HUDEP-2 (cell line): ENCODE measurements at regions not wholly inside any gene's neighbourhood (a gene's known extent, or its start where the extent isn't known, plus 50 kb on each side); places are given as distances from the start of the nearest gene placed in this dataset.
"Not testable (repeated sequence)": the region's sequence is repeated elsewhere in the genome, so short reads cannot be mapped to it uniquely, and the experiment has no call there.

Experiments
- DNase-seq, 76 experiments: peaks; one replicate each; lab custom pipeline; 2025; ENCODE audit not compliant: unreplicated experiment in 76 of 76; lab: John Stamatoyannopoulos, UW

- DNase-seq: no peak
These were observed 144.0 kb upstream of the ITGB1 start for GRCh38 chr10:33102071-33102470.

DNA sequence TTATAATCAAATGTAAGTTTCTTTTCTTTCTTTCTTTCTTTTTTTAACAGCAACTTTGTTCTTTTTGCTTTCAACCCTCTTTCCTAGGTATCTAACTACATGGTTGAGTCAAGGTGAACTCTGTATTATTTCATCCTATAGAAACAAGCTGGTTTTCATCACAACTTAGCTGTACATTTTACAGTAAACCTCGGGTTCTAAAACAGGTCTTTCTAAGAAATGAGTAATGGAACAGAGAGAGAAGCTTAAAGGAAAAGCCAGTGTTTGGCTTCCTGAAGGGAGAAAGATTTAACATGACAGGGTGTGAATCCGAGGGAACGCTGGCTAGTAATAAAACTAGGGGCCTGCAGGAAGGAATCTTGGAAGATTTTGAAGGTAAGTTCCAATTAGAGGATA, 143.4 kb upstream of the ITGB1 start:
- DNase-seq: no peak

- no peak for DNase-seq
These were observed 142.9 kb upstream of the ITGB1 start for GRCh38 chr10:33100781-33101391.

DNA sequence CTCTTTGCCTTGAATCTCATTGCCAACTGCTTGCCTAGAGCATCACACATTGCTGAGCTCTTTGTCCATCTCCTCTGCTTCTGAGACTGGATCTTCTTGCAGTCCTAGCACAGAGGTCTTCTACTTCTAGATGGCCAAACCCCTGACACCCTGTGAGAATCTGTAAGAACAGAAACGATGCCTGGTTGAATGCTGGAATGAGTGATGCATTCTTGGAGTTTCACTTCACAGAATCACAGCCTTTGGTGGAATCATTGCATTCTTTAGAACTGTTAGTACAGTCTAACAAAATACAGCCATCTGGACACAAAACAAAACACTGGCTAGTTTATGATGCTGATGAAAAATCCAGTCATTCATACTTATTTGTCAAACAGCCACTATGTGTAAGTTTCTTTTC, 141.7 kb upstream of the ITGB1 start:
- no peak for DNase-seq

DNA sequence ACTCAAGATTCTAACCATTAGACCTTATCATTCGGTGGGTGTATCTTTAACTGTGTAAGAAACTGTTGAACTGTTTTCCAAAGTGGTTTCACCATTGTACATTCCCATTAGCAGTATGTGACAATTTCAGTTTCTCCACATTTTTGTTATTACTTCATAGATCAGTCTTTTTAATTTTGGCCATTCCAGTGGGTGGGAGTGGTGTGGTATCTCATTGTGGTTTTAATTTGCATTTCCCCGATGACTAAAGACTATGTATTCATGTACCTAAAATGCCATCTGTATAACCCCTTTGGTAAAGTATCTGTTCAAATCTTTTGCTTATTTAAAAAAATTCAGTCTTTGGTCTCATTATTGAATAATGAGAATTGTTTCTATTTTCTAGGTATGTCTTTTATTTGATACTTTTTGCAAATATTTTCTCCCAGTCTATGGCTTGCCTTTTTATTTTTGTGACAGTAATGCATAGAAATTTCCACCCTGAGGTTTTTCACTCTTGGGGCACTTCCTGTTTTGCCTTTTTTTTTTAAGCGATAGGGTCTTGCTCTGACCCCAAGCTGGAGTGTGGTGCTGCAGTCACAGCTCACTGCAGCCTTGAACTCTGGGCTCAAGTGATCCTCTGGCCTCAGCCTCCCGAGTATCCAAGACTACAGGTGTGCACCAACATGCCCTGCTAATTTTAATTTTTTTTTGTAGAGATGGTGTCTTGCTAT, 141.1 kb upstream of the ITGB1 start:
- no peak for DNase-seq

DNA sequence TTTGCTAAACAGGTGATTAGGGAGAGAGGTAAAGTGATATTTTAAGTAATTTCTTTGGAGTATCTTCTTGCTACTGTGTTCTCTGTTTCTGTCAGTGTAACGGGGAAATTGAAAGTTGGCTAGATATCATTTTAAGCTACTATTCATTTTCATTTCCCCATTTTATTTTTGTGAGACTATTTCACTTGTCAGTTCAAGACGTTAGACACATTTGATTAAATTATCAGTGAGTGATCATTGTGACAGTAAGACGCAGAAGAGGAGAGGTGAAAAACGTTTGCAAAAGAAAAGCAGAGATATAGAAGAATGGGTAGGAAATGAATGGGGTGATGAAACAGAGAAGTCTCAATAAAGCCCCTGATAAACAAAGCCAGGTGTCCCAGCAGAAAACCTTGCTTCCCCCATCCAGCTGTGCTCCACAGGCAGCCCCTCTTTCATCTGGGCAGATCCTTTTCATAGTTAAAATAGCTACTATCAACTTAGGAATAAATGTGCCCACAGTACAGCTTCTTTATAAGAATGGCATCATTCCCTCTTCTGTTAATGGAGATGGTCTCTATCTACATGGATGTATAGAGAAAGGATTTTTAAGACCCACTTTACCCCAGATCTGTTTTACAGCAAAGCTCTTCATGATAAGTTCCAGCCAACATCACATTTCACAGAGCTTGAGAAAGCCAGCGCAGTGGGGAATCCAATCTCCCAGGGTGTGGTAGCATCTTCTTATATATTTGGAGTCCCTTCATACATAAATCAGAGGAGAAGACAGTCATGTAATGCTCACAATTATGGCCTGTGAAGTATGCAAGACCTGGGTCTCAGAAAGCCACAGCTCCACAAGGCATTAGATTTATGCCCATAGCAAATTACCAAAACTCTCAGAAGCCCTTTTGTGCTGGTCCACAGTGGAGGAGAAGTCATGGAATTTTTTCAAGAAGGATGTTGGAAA, 138.1 kb upstream of the ITGB1 start:
- no peak for DNase-seq

GRCh38 chr10:33094263-33095051, 136.4 kb upstream of the ITGB1 start:
- DNase-seq: no peak

GRCh38 chr10:33093362-33093761, 135.3 kb upstream of the ITGB1 start:
- no peak for DNase-seq

DNA sequence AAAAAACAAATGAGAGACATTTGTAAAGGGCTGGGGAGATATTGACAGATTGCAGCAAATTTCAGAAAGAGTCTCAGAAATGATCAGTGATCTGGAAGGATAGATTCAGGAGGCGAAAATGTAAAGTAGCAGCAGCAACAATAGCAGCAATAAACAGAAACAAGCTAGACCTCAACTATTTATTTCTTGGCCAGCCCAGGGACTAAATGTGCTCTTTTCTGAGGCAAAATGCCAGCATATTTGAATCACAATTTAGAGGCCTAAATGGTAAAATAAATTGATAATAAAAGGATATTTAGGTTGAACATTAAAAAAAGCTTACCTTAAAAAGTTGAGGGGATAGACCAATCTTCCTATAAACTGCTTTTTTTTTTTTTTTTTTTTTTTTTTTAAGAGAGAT, 134.6 kb upstream of the ITGB1 start:
- no peak for DNase-seq

DNA sequence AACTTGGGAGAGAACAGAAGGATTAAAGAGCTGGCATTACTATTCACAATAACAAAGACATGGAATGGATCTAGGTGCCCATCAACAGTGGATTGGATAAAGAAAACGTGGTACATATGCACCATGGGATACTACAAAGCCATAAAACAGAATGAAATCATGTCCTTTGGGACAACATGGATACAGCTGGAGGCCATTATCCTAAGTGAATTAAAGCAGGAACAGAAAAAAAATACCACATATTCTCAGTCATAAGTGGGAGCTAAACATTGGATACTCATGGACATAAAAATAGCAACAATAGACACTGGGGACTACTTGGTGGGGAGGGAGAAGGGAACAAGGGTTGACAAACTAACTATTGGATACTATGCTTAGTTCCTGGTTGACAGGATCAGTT, 133.2 kb upstream of the ITGB1 start:
- DNase-seq: no peak

GRCh38 chr10:33088990-33089389, 131.0 kb upstream of the ITGB1 start:
- no peak for DNase-seq

DNA sequence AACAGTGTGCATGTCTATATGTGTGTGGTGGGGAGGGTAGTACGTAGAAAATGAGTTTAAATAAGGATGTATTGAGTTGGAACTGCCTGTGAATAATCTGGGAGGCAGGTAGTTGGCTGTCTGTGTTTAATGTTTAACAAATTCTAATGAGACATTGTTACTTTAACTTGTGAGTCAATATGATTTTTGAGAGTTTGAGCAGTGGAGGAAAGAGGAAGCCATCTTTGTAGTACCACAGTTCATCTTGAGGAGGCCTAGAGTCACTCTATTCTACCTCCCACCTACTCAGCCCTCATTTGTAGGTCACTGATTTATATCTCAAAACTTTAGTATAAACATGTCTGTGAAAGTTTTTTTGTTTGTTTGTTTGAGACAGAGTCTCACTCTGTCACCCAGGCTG, 129.9 kb upstream of the ITGB1 start:
- no peak for DNase-seq

DNA sequence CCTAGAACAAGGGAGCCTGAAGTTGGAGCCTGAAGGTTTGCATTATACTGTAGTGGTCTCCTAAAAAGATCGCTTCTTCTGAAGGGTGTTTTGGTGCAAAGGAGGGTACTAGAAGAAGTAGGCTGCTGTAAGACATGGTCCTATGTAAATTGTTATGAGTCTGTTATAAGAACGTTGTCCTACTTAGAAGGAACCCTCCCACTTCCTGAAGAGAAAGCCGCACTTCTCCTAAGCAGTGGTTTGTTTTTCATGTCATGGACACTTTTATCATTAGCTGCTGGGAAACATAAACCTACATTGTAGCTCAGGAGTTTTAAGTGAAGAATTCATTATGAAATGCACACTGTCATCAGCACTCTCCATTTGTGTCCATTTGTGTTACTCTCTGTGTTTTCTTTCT, 129.1 kb upstream of the ITGB1 start:
- DNase-seq: no peak

DNA sequence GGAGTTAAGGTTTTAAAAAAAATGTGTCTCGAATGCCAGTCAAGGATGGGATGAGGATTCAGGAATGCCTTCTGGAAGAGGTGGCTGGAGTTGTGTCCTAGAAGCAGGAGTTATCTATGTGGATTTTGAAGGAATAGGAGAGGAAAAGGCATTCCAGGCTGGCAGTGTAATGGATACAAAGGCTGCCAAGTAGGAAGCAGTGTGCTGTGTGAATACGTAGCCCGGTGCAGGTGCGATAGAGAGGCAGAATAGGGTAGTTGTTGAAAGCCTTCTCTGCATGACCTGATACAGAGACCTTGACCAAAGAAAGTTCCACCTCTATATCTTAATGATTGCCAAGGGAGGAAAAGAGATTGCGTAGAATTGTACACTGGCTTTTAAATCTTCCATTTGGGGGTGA, 128.1 kb upstream of the ITGB1 start:
- DNase-seq: no peak

- no peak for DNase-seq
These were observed 127.3 kb upstream of the ITGB1 start for GRCh38 chr10:33085313-33085833.

DNA sequence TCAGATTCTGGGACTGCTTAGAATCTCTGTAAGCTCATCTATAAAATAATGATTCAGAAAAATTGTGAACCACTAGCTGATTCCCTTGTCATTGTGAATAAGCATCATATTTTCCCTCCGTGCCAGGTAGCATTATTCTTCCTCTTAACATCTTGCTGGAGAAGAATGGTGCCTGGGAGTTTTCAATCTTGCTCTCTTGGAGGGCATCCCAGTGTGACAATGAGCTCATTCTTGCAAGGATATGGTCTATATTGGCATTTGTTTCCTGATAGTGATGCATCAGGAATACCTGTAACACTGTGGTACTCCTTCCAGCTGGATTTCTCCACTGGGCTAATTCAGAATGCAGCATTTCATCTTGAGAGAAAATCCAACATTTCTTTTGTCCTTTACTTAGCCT, 126.4 kb upstream of the ITGB1 start:
- no peak for DNase-seq

DNA sequence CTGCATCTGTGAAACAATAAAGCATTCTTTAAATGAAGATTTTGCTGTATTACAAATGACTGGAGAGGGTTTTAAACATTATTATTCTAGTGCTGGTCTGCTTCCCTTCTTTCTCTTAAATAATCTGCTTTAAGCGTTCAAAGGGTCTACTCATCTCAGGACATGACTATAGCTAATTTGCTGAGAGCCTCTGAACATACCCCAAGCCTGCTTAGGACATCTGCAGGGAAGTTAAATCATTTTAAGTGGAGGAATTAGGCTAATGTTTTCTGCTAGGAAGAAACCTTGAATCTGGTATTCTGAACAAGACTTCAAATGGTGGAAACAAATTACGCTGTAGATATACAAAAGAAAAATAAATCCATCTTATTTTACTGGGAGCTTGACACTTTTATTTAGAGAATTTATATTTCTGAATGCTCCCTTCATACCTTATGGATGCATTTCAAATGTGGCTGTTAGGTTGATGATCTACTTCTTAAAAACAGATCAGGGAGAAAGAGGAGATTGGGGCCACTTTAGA, 124.4 kb upstream of the ITGB1 start:
- no peak for DNase-seq

DNA sequence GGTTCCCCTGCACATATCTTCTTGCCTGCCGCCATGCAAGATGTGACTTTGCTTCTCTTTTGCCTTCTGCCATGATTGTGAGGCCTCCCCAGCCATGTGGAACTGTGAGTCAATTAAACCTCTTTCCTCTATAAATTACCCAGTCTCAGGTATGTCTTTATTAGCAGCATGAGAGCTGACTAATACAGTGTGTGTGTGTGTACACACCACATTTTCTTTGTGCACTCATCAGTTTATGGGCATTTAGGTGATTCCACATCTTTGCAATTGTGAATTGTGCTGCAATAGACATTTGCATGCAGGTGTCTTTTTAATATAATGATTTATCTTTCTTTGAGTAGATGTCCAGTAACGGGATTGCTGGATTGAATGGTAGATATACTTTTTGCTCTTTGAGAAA, 122.4 kb upstream of the ITGB1 start:
- not testable (repeated sequence) for DNase-seq

DNA sequence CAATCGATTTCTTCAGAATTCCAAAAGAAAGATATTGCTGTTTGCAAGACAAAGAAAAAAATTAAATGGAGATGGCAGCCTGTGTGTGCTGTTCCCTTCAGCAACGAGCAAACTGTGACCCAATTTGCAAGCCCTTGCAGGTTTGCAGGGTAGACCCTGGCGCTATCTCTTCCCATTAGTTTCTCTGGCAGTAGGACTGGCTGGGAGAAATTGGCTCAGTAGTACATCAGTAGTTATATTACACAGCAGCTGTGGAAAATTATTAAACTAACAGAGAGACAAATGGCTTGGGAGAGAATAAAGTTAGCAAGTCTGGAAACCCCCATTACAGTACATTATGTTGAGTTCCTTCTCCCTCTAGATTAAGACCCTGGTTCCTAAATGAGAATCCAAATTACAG, 116.4 kb upstream of the ITGB1 start:
- no peak for DNase-seq

- peak in 1 of 76 experiments; percentile 4 for DNase-seq
These were observed 115.8 kb upstream of the ITGB1 start for GRCh38 chr10:33073641-33074415.
